Stimulated activated naive CD8-positive, alpha-beta T cell treated with anti-CD3 and anti-CD28 coated beads, Interleukin-15, Interleukin-2, amounts not matched to agents 100 U/mL and 50 U/mL, for 24 hours (primary cell): ENCODE measurements at regions not wholly inside any gene's neighbourhood (a gene's known extent, or its start where the extent isn't known, plus 50 kb on each side); places are given as distances from the start of the nearest gene placed in this dataset.

Source experiments
- ATAC-seq: fragments of 150-1000 bp; cut with Tn5 transposase; one replicate; pipeline ENCODE4 v1.10.0; 2021
- DNase-seq: peaks from one replicate; pipeline ENCODE4 v3.0.0; 2021

- DNase-seq: peak; percentile 19
- ATAC-seq: peak; percentile 90
These were observed 106.2 kb downstream of the SMIM20 start for GRCh38 chr4:26020083-26020668.

GRCh38 chr4:26020881-26021280 is 106.9 kb downstream of the SMIM20 start:
- no peak for DNase-seq

GRCh38 chr4:26021417-26022345 is 107.7 kb downstream of the SMIM20 start:
- DNase-seq (no peak), ATAC-seq (no peak)

More at GRCh38 chr4:26020881-26021280, 106.9 kb downstream of the SMIM20 start:
- ATAC-seq: no peak

- DNase-seq (no peak), ATAC-seq (no peak)
These were observed 108.6 kb downstream of the SMIM20 start for GRCh38 chr4:26022346-26023202.

GRCh38 chr4:26023203-26023972 is 109.4 kb downstream of the SMIM20 start:
- DNase-seq (no peak), ATAC-seq (no peak)

- ATAC-seq: no peak
These were observed 110.1 kb downstream of the SMIM20 start for GRCh38 chr4:26024079-26024478.

GRCh38 chr4:26028133-26028792 is 114.2 kb downstream of the SMIM20 start:
- ATAC-seq: no peak
- no peak for DNase-seq

More at GRCh38 chr4:26024079-26024478, 110.1 kb downstream of the SMIM20 start:
- no peak for DNase-seq

GRCh38 chr4:26028793-26029567 is 115.0 kb downstream of the SMIM20 start:
- ATAC-seq (peak; percentile 94), DNase-seq (peak; percentile 85)

- DNase-seq: no peak
- no peak for ATAC-seq
These were observed 115.6 kb downstream of the SMIM20 start for GRCh38 chr4:26029568-26030131.

GRCh38 chr4:26030260-26030667 is 116.2 kb downstream of the SMIM20 start:
- ATAC-seq (no peak), DNase-seq (no peak)

- no peak for DNase-seq
- ATAC-seq: no peak
These were observed 116.8 kb downstream of the SMIM20 start for GRCh38 chr4:26030780-26031179.

GRCh38 chr4:26031704-26032103 is 117.7 kb downstream of the SMIM20 start:
- no peak for ATAC-seq
- no peak for DNase-seq

- no peak for ATAC-seq
- no peak for DNase-seq
These were observed 118.1 kb downstream of the SMIM20 start for GRCh38 chr4:26032142-26032541.

GRCh38 chr4:26032630-26033317 is 118.8 kb downstream of the SMIM20 start:
- DNase-seq: no peak
- ATAC-seq: no peak

- ATAC-seq: no peak
- DNase-seq: no peak
These were observed 119.4 kb downstream of the SMIM20 start for GRCh38 chr4:26033389-26033788.

- DNase-seq: no peak
- ATAC-seq: peak; percentile 77
These were observed 120.8 kb downstream of the SMIM20 start for GRCh38 chr4:26034849-26035248.

- DNase-seq (no peak), ATAC-seq (no peak)
These were observed 121.9 kb downstream of the SMIM20 start for GRCh38 chr4:26035921-26036320.

- ATAC-seq (no peak), DNase-seq (no peak)
These were observed 125.8 kb downstream of the SMIM20 start for GRCh38 chr4:26039639-26040359.

GRCh38 chr4:26044524-26044923 is 130.5 kb downstream of the SMIM20 start:
- ATAC-seq (peak; percentile 63), DNase-seq (no peak)
